HG03432 (cell line): ENCODE measurements at regions not wholly inside any gene's neighbourhood (a gene's known extent, or its start where the extent isn't known, plus 50 kb on each side); places are given as distances from the start of the nearest gene placed in this dataset.
"Not testable (repeated sequence)": the region's sequence is repeated elsewhere in the genome, so short reads cannot be mapped to it uniquely, and the experiment has no call there.

ENCODE experiments used
- ATAC-seq: cut with Tn5 transposase; IDR thresholded peaks from one replicate; pipeline ENCODE4 v1.9.1; 2021; ENCODE audit warnings: mild to moderate bottlenecking, moderate library complexity; ENCODE audit not compliant: unreplicated experiment

DNA sequence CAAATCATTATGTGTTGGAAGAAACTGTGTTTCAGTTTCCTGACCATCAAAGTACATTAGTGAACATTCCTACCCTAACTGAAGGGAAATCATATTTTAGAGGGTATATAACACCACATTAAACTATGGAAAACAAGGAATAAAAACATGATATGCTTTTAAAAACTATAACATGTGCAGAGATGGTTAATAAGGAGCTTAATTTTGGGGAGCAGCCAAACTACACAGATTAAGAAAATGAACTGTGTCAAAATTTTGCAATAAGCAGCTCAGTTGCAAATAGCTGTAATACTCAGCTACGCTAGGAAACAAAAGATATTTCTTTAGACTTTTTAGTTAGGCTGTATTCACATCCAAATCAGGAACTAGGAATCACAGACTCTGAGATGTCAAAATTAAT lies 1115.7 kb upstream of the CELF2 start:
- ATAC-seq = no peak

DNA sequence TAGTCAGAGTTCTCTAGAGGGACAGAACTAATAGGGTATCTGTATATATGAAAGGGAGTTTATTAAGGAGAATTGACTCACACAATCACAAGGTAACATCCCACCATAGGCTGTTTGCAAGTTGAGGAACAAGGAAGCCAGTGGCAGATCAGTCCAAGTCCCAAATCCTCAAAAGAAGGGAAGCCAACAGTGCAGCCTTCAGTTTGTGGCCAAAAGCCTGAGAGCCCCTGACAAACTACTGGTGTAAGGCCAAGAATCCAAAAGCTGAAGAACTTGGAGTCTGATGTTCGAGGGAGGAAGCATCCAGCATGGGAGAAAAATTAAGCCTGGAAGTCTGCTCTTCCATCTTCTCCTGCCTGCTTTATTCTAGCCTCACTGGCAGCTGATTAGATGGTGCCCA lies 1107.2 kb upstream of the CELF2 start:
- no peak for ATAC-seq

DNA sequence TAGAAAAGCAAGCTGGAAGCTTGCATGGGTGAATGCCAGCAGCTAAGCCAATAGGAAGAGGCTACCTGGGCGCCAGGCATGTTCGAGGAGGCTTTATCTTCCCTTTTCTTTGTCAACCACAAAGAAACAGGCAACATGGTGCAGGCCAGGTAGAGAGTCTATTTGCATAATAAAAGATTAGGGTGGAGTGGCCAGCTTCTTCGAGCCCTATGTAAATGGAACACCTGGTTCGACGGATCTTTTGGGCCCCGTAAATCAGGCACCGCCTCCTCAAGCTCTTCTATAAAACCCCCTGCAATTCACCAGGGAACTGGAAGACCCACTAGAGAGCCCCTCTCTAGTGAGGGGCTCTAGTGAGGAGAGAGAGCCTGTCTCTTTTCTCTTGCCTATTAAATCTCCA lies 1106.2 kb upstream of the CELF2 start:
- no peak for ATAC-seq

DNA sequence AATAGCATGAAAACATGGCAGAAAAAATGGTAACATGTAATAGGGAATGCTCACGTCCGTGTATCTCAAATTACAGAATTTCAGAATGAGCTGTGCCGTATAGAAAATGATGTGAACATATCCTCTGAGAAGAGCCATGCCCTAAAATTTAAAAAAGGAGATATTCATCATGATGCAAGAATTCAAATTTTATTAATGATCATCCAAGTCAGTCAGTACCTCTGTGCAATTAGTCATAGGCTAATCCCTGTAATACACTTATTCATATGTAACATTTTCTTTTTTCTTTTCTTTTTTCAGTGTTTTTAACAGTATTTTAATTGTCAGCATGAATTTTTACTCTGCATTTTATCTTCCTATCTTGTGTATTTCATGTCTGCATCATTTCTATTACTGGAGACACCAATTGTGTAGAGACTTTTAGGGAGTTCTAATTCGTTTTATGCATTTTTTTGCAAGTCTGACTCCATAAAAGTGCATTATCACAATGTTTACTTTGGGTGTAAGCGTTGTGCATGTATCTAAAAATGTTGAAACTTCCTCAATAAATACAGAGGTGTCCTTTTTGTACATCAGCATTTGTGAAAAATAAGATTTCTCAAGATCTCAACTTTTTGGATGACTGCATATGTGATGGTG lies 1103.7 kb upstream of the CELF2 start:
- no peak for ATAC-seq

DNA sequence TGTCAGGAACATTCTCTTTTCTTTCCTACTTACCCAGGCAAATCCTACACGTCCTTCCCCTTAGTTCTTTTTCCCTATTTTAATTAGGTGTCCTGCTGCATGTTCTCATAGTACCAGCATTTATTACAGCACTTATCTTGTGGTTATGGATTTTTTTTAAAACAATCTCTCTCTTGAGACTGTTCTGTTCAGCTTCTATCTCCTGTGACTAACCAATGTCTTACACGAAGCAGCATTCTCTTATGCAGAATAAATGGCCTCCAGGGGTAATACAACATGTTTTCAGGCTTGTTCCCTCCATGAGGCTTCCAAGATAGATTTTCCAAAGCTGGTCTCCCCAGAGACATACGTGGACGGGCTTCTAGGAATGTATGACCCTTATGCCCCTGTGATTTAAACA lies 1096.1 kb upstream of the CELF2 start:
- ATAC-seq = no peak

DNA sequence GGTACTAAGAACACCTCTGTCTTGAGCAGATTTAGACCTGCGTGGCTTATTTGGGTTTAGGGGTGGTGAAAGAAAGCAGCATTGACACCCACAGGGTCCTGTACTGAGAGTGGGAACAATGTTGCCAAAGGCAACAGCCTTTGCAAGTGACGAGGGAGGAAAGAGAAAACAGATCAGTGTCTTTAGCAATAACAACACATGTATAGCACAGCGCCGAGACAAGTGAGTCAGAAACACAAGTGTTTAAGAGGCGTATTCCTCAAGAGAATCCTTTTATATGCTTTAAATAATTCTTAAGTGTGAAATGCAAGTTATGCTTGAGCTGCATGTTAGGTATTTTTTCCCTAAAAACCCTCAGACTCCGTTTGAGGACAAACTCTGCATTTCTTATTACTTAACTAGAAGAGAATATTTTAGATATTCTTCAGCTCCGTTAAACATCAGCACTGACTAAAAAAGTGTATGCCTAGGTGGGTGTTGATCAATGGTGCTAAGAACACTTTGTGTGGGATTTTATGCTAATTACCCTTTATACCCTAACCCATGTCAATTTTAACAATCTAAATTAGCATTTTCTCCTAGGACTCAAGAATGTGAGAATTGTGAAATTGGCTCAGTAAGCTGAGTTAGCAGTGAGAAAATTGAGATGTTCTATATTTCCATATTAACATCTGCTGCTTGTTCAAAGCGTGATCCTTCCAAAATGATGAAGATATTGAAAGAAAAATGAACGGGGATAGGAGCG lies 1095.4 kb upstream of the CELF2 start:
- ATAC-seq = no peak

DNA sequence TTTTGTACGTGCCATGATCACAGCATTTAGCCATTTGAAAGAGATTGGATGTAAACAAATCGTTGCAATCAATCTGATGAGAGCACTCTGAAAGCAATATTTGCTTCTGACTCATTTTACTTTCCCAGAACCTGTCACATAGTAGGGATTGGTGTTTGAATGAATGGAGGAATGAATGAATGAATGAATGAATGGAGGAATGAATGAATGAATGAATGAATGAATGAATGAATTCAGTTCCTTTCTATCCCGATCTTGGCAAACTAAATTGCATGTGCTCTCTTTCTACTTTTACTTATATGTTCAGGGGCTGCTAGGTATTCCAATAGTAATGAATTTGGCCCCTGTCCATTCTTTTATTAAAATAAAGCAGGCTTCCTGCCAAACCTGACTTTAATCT lies 1091.7 kb upstream of the CELF2 start:
- ATAC-seq = no peak

DNA sequence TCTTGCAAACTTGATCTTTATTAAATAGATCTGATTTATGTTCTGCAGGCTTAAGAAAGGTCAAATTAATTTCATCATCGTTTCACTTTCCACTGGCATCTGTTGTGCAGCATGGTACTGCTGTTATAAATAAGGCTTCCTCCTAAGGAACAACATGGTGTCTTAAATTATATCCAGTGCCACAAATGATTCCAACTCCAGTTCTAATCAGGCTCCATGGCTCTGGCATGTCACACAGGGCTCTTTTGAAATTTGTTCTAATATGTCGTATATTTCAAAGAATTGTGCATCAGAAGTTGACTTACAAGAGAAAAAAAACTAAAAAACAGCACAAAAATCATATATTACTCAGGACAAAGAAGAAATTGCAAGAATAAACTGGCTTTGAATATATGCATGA lies 1090.8 kb upstream of the CELF2 start:
- no peak for ATAC-seq

DNA sequence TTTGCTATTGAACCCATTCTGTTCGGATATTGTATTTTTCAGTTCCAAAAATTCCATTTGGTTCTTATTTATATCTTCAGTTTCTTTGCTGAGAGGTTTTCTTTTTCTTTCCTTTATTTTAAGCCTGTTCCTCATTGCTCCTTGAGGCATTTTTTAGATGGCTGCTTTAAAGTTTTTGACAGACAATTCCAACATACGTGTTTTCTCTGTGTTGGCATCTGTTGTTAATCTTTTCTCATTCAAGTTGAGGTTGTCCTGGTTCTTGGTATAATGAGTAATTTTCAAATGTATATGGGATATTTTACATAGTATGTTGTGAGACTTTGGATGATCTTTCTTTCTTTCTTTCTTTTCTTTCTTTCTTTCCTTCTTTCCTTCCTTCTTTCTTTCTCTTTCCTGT lies 1078.0 kb upstream of the CELF2 start:
- no peak for ATAC-seq

DNA sequence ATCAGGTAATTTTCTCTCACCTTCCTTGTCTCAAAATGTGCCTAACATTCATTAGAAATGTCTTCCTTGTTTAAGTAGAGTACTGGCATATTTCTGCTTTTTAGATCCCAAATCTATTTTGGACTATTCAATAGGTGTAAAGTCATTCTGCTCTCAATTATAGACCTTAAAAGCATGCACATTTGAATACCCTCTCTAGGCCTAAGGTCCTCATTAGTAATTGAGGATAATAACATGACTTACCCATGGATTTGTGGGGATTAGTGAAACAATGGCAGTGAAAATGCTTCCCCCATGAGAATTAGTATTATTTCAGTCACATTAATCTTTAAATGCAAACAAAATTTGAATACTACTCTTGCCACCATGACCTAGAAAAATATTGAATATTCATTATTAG lies 1073.0 kb upstream of the CELF2 start:
- ATAC-seq = no peak

DNA sequence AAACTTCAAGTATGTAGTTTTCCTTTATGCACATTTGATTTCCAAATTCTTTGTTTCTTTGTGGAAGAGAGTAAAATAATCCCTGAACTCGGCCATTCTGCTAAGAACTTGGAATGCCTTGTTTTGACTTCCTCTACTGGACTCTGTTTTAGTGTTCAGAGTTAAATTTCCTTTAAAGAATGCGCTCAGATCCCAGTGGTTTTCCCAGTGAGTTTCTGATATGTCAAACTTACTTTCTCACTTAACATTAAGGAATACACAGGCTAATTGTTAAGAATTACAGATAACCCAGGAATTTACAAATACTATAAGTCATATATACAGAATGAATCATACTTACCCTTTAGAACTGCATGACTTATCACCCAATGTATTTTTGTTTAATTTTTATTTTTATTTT lies 1067.6 kb upstream of the CELF2 start:
- no peak for ATAC-seq

DNA sequence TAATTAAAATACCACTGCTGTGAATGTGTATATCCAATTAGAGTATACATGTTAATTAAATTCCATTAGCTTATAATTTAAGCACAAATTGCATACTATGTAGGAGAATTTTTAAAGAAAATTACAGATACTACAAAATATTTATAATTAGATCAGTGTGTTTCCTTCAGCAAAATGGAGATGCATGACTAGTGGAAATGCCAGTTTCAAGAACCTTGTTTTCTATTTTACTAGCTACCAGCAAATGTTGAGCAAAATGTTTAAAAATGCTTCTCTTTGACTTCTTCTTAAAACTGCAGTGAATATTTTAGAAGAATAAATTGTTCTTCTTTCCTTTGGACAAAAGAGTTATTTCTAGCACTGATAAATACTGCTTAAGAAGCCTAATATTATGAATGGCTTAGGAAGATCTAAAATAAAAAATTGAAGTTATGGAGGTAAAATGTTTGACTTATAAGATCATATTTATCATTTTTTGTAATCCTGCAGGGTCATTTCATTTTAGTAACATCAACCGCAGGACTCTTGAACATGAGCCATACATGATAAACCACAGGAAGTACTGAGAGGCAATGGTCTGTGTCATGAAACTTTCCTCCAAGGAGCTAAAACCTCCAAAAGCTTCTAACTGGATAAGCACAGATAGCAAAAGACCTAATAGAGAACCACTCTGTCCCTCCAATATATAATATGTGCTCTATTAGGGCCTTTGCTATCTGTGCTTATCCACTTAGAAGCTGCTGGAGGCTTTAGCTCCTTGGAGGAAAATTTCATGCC lies 1066.0 kb upstream of the CELF2 start:
- ATAC-seq = no peak

DNA sequence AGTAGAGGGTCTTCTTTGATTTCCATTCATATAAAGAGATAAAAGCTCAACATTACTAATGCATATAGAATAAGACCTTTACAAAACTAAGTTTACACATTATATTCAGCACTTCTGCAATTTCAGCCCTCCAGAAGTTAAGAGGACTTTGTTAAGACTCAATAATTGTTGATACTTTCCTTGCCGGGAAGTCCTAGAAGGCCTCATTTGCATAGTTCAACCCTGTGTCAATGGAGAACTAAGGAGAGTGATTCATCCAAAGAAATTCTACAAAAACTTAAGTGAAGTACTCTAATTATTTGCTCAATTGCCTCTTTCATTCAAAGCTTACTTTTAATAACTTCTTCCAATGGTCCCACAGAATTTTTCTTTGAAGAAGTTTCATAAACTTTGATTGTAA lies 1060.3 kb upstream of the CELF2 start:
- no peak for ATAC-seq

DNA sequence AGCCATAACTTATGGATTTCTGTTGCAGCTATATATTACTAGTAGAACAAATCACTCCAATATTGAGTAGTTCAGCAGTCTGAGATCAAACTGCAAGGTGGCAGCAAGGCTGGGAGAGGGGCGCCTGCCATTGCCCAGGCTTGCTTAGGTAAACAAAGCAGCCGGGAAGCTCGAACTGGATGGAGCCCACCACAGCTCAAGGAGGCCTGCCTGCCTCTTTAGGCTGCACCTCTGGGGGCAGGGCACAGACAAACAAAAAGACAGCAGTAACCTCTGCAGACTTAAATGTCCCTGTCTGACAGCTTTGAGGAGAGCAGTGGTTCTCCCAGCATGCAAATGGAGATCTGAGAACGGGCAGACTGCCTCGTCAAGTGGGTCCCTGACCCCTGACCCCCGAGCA lies 1059.8 kb upstream of the CELF2 start:
- ATAC-seq = not testable (repeated sequence)

DNA sequence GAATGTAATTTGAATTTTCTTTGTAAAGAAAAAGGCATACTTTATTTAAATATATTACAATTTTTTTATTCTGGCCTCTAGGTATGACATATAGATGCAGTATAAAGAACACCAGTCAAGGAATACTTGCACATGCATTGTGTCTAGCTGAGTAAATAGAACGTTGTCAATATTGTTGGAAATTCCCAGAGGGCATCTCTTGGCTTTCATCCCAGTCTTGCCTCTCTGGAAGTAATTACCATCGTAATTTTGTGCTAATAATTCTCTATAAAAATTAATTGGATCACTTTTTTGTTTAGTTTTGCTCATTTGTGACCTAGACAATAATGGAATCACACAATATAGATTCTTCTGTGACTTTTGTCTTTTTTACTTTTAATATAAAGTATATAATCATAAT lies 1052.3 kb upstream of the CELF2 start:
- no peak for ATAC-seq

DNA sequence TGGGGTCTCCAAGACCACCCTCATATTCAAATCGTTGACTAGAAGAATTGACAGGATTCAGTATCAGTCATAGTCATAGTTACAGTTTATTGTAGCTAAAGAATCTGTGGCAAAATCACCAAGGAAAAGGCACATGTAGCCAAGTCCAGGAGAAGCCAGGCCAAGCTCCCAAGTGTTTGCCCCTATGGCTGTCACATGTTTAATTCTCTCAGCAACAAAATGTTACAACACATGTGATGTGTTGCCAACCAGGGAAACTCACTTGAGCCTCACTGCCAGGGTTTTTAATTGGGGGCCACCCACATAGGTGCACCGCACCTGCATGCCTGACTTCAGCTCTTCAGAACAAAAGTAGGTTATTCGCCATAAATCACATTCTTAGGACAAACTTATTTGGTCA lies 1030.9 kb upstream of the CELF2 start:
- no peak for ATAC-seq

DNA sequence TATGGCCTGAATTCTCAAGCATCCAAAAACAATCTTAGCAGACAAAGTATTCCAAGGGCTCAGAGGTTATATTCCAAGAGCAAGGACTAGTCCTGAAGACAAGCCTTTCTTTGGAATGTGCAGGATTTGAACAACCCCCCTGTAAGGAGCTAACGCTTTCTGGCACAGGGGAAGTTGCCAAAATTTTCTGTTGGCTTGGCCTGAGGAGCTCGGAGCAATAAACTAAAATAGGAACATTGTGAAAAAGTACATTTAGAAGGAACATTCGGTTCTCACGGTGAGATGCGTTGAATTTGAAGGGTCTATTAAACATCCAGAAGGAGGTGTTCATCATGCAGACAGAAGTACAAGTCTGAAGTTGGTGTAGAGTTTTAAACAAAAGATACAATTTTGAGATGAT lies 1030.5 kb upstream of the CELF2 start:
- no peak for ATAC-seq

DNA sequence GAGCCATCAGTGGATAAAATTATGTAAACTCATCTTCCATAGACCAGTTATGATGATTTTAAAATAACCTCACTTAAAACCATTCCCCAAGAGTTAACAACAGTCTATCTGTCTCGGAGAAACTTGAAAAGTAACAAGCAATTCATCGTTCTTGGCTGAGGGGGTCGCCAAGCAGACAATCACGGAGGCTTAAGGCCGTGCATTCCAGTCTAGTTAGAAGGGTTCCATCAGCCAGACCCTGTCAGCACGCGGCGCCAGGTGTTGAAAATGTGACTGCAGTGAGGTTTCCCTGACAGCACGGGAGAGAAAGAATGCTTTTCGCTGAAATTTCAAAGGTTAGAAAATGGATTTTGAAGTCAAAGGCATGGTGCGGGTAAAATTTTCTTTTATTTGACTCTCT lies 1025.0 kb upstream of the CELF2 start:
- ATAC-seq = no peak

DNA sequence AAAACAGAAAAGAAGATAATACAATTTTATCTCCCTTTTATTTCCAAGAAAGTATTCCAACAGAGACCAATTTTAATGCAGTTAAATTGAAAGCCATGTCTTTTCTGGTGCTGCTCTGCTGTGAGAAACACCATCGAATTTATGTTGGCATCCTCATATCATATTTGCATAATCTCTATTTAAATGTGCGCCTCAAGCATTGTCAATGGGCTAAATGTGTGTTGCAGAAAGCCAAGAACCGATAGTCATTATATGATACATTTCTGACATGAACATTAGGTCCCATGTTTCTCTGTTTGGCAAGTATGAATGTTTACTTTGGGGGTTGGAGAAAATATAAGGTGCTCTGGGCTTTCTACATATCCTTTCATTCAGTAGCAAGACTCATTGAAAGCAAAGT lies 1023.5 kb upstream of the CELF2 start:
- ATAC-seq = no peak

DNA sequence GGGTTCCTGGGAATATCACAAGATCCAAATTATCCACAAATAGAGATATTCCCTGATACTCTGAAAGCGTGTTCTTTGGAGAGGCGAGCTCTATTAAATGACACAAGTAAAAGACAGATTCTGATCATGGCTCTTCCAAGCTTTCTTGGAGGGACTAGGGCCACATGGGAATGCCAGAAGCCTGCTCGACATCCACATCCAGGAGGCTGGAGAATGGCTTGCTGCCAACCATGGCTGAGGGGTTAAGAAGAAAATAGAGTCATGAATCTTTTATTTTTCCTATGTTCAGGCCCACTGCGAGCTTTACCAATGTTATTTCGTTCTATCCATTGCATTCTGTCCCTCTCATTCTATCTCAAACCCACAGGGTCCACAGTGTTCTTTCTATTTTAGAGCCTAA lies 1018.0 kb upstream of the CELF2 start:
- no peak for ATAC-seq

DNA sequence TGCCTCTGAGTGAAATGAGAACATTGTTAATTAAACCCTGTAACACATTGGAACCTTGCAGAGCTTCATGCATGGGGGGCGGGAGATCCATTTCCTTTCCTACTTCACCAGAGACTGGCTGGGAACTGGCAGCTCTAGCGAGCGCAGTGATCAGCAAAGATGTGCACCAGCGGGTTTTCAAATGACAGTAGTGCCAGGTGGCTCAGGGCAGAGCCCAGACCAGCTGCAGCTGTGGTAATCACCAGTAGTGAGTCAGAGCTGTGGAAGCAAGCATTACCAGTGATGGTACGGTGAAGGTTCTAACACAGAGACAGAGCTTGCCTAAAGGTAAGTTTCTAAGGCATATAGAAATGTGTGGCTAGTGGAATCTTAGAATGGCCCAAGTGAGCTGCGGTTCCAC lies 1009.7 kb upstream of the CELF2 start:
- no peak for ATAC-seq

DNA sequence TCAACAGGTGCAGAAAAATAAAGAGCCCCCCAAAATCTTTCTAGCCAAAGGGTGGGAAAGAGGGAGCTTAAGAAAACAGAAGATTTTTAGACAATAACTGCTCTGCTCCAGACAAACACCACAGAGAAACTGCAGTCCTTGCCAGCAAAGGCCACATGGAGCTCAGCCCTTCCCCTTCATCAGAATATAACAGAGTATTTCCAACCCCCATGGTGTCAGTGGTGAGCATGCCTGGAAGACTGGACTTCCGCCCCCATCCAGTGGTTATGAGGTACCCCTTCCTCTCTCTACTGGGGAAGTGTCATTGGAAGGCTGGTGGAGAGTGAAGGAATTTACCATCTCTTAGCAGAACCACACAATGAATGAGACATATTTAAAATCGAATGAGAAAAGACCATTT lies 1007.3 kb upstream of the CELF2 start:
- no peak for ATAC-seq
